IMR-90 (cell line): ENCODE measurements at regions not wholly inside any gene's neighbourhood (a gene's known extent, or its start where the extent isn't known, plus 50 kb on each side); places are given as distances from the start of the nearest gene placed in this dataset.

Experiments
- ATAC-seq: fragments of 200-7000 bp; cut with Tn5 transposase; 2 replicates; pipeline ENCODE4 v1.9.1; 2020; ENCODE audit warnings: low read depth, mild to moderate bottlenecking, moderate library complexity
- BruUV-seq: library from RNA; stranded (reverse); fragments of 400-500 nt; replicated peaks from 2 replicates; lab custom pipeline; 2021; lab: Mats Ljungman, UMichigan
- CTCF ChIA-PET: fragments of 300-600 bp; formaldehyde crosslinking; extraction: SDS; loops from one replicate; lab custom pipeline; 2021; ENCODE audit warnings: antibody characterized with exemption; lab: Yijun Ruan, JAX
- POLR2A ChIA-PET: fragments of 300-600 bp; sonication (Branson Sonifier 250); formaldehyde crosslinking; loops from one replicate; lab custom pipeline; 2022; ENCODE audit warnings: antibody characterized with exemption; ENCODE audit not compliant: unreplicated experiment; lab: Charles Lee
- DNase-seq: peaks from one replicate; pipeline ENCODE4 v3.0.0; 2013
- H2AFZ ChIP-seq: replicated peaks from 2 replicates; pipeline ENCODE3; 2013; ENCODE audit warnings: low read length, mild to moderate bottlenecking; ENCODE audit not compliant: poor library complexity
- H2AK5ac ChIP-seq: 2 replicates; pipeline ENCODE4 v1.6.1; 2013; ENCODE audit warnings: low read depth, low read length, inconsistent platforms
- H2AK9ac ChIP-seq: replicated peaks from 2 replicates; pipeline ENCODE3; 2013; ENCODE audit warnings: mild to moderate bottlenecking, low read depth, low read length, moderate library complexity; ENCODE audit not compliant: poor library complexity
- H2BK120ac ChIP-seq: 2 replicates; pipeline ENCODE4 v1.6.1; 2013; ENCODE audit warnings: low read depth, low read length, inconsistent platforms
- H2BK15ac ChIP-seq: 3 replicates; pipeline ENCODE4 v1.6.1; 2013; ENCODE audit warnings: low read depth, low read length, inconsistent platforms
- H2BK20ac ChIP-seq: 2 replicates; pipeline ENCODE4 v1.6.1; 2013; ENCODE audit warnings: low read depth, mild to moderate bottlenecking, inconsistent platforms, low read length, moderate library complexity
- H2BK5ac ChIP-seq: 2 replicates; pipeline ENCODE4 v1.6.1; 2013; ENCODE audit warnings: mild to moderate bottlenecking, low read depth, low read length, inconsistent platforms; ENCODE audit not compliant: poor library complexity, severe bottlenecking
- H3K14ac ChIP-seq: replicated peaks from 2 replicates; pipeline ENCODE4 v1.6.1; 2013; ENCODE audit warnings: low read depth, low read length, inconsistent platforms
- H3K18ac ChIP-seq: 2 replicates; pipeline ENCODE4 v1.6.1; 2013; ENCODE audit warnings: low read depth, low read length, control low read depth
- H3K23ac ChIP-seq: 2 replicates; pipeline ENCODE4 v1.6.1; 2013; ENCODE audit warnings: low read depth, low read length, inconsistent platforms
- H3K27ac ChIP-seq: 2 replicates; pipeline ENCODE4 v1.5.1; 2013; ENCODE audit warnings: mild to moderate bottlenecking, control low read depth, low read length; ENCODE audit not compliant: insufficient read depth
- H3K27me3 ChIP-seq: 2 replicates; pipeline ENCODE4 v1.6.1; 2013; ENCODE audit warnings: low read length; ENCODE audit not compliant: control insufficient read depth, insufficient read depth
- H3K36me3 ChIP-seq: 2 replicates; pipeline ENCODE4 v1.6.1; 2013; ENCODE audit warnings: low read length, mixed read lengths; ENCODE audit not compliant: control insufficient read depth, insufficient read depth
- H3K4ac ChIP-seq: 2 replicates; pipeline ENCODE4 v1.6.1; 2013; ENCODE audit warnings: low read depth, low read length, inconsistent platforms
- H3K4me1 ChIP-seq: 2 replicates; pipeline ENCODE4 v1.6.1; 2013; ENCODE audit warnings: low read length, mixed read lengths; ENCODE audit not compliant: control insufficient read depth, insufficient read depth
- H3K4me2 ChIP-seq: 2 replicates; pipeline ENCODE4 v1.6.1; 2013; ENCODE audit warnings: low read depth, mild to moderate bottlenecking, control low read depth, low read length, moderate library complexity
- H3K4me3 ChIP-seq: 2 replicates; pipeline ENCODE4 v1.5.1; 2013; ENCODE audit warnings: low read depth, mild to moderate bottlenecking, control low read depth, low read length, moderate library complexity; ENCODE audit not compliant: insufficient read depth
- H3K56ac ChIP-seq: 2 replicates; pipeline ENCODE4 v1.6.1; 2013; ENCODE audit warnings: low read length, inconsistent platforms; ENCODE audit not compliant: insufficient read depth; ENCODE audit errors: extremely low read depth
- H3K79me1 ChIP-seq, 2 experiments: 2 replicates each; pipeline ENCODE4 v1.6.1; 2013; ENCODE audit warnings: low read length in 2 of 2, inconsistent platforms in 1 of 2, low read depth in 1 of 2
- H3K9ac ChIP-seq: 2 replicates; pipeline ENCODE4 v1.6.1; 2013; ENCODE audit warnings: low read depth, low read length, control low read depth
- H3K9me1 ChIP-seq: 2 replicates; pipeline ENCODE4 v1.6.1; 2013; ENCODE audit warnings: low read length, inconsistent platforms; ENCODE audit not compliant: insufficient read depth
- H3K9me3 ChIP-seq: 2 replicates; pipeline ENCODE4 v1.6.1; 2013; ENCODE audit warnings: low read length; ENCODE audit not compliant: control insufficient read depth, insufficient read depth
- H4K20me1 ChIP-seq: 2 replicates; pipeline ENCODE4 v1.6.1; 2013; ENCODE audit warnings: low read length, inconsistent platforms; ENCODE audit not compliant: insufficient read depth
- H4K5ac ChIP-seq: 2 replicates; pipeline ENCODE4 v1.6.1; 2013; ENCODE audit warnings: mild to moderate bottlenecking, low read depth, low read length, control low read depth
- H4K8ac ChIP-seq, 2 experiments: 2 replicates each; pipeline ENCODE4 v1.6.1; 2013; ENCODE audit warnings: low read depth in 2 of 2, low read length in 2 of 2, control low read depth in 1 of 2, inconsistent platforms in 1 of 2
- H4K91ac ChIP-seq: 2 replicates; pipeline ENCODE4 v1.6.1; 2013; ENCODE audit warnings: low read depth, low read length, inconsistent platforms; ENCODE audit not compliant: insufficient read depth
- BHLHE40 ChIP-seq: fragments of 150-350 bp; IDR thresholded peaks from 2 replicates; pipeline ENCODE4 v1.6.1; 2016; ENCODE audit warnings: mild to moderate bottlenecking, low read depth, low read length
- CEBPB ChIP-seq: IDR thresholded peaks from 2 replicates; pipeline ENCODE4 v1.6.1; 2012; ENCODE audit warnings: low read depth, low read length, improper control_type of control experiment
- CHD1 ChIP-seq: IDR thresholded peaks from 2 replicates; pipeline ENCODE4 v1.6.1; 2012; ENCODE audit warnings: low read depth, low read length, improper control_type of control experiment
- CTCF ChIP-seq: conservative IDR thresholded peaks from 2 replicates; pipeline ENCODE4 v1.5.1; 2012; ENCODE audit warnings: mild to moderate bottlenecking, low read depth, low read length, improper control_type of control experiment
- ELK1 ChIP-seq: fragments of 150-350 bp; IDR thresholded peaks from 2 replicates; pipeline ENCODE4 v1.6.1; 2016; ENCODE audit warnings: low read depth, mild to moderate bottlenecking, low read length, moderate library complexity, borderline replicate concordance
- FOS ChIP-seq: fragments of 150-350 bp; IDR thresholded peaks from 2 replicates; pipeline ENCODE4 v1.6.1; 2016; ENCODE audit warnings: low read depth, low read length
- MAFK ChIP-seq: IDR thresholded peaks from 2 replicates; pipeline ENCODE4 v1.6.1; 2012; ENCODE audit warnings: low read depth, low read length, improper control_type of control experiment
- MAZ ChIP-seq: IDR thresholded peaks from 2 replicates; pipeline ENCODE4 v1.6.1; 2012; ENCODE audit warnings: low read depth, mild to moderate bottlenecking, low read length, improper control_type of control experiment, moderate library complexity, borderline replicate concordance
- MXI1 ChIP-seq: IDR thresholded peaks from 2 replicates; pipeline ENCODE4 v1.6.1; 2012; ENCODE audit warnings: low read depth, mild to moderate bottlenecking, low read length, moderate library complexity, borderline replicate concordance
- NFE2L2 ChIP-seq: fragments of 150-350 bp; IDR thresholded peaks from 2 replicates; pipeline ENCODE4 v1.6.1; 2016; ENCODE audit warnings: low read depth, mild to moderate bottlenecking, low read length
- POLR2A ChIP-seq: IDR thresholded peaks from 2 replicates; pipeline ENCODE4 v1.6.1; 2012; ENCODE audit warnings: mild to moderate bottlenecking, low read depth, low read length
- RAD21 ChIP-seq: IDR thresholded peaks from 2 replicates; pipeline ENCODE4 v1.6.1; 2012; ENCODE audit warnings: low read length, improper control_type of control experiment
- RCOR1 ChIP-seq: IDR thresholded peaks from 2 replicates; pipeline ENCODE4 v1.6.1; 2012; ENCODE audit warnings: mild to moderate bottlenecking, low read length, improper control_type of control experiment; ENCODE audit not compliant: insufficient replicate concordance
- RFX5 ChIP-seq: IDR thresholded peaks from 2 replicates; pipeline ENCODE4 v1.8.0; 2012; ENCODE audit warnings: low read depth, mild to moderate bottlenecking, low read length, moderate library complexity
- SMC3 ChIP-seq: fragments of 150-350 bp; IDR thresholded peaks from 2 replicates; pipeline ENCODE4 v1.6.1; 2016; ENCODE audit warnings: low read depth, mild to moderate bottlenecking, antibody characterized with exemption, low read length, moderate library complexity
- WGBS, 2 experiments: methylation state at CpG; one replicate each; pipeline versions ENCODE4 v1.1.5 to v1.1.7; 2013; ENCODE audit warnings: missing lambda C conversion rate in 2 of 2; ENCODE audit not compliant: insufficient read length in 1 of 2; ENCODE audit errors: extremely low coverage in 2 of 2; 5-methylcytosine and 5-hydroxymethylcytosine counted together
- dilution Hi-C: fragments of 300-500 bp; cut with HindIII; formaldehyde crosslinking; loops from one replicate; pipeline ENCODE4 v1.14.3; 2018; ENCODE audit warnings: low sequenced_read_pairs; ENCODE audit not compliant: unreplicated experiment
- in situ Hi-C: fragments of 300-500 bp; cut with MboI; formaldehyde crosslinking; loops from 3 replicates; pipeline ENCODE4 v1.14.3; 2019; ENCODE audit warnings: low sequenced_read_pairs, inconsistent platforms, mixed read lengths
- intact Hi-C: fragments of 100-400 bp; cut with micrococcal nuclease; formaldehyde crosslinking; loops from 2 replicates; pipeline ENCODE4 v1.10.0; 2022
- TF ChIP-seq, protein P1 (sequence below): fragments of 150-350 bp; IDR thresholded peaks from 2 replicates; pipeline ENCODE4 v1.6.1; 2017; ENCODE audit warnings: mild to moderate bottlenecking, antibody characterized with exemption, low read length, low read depth

- Histone ChIP-seq H2AK5ac (no peak overlapping the region), H4K20me1 (no peaks in the 10 kb centered on the region), H3K9me3 (peaks cover 8% of the 10 kb centered on the region; the same call in 1 of the 2 replicates), H2BK120ac (no peak overlapping the region), H4K91ac (no peak overlapping the region), H3K27ac (no peak overlapping the region), H3K4ac (no peak overlapping the region), H3K79me1 (no peaks in the 10 kb centered on the region), H3K18ac (no peak overlapping the region), H3K9me1 (no peaks in the 10 kb centered on the region), H3K23ac (no peak overlapping the region), H2BK15ac (no peak overlapping the region), H4K8ac (no peak overlapping the region), H2BK20ac (no peak overlapping the region), H3K36me3 (no peaks in the 10 kb centered on the region), H3K27me3 (no peaks in the 10 kb centered on the region), H2AK9ac (no peak overlapping the region), H4K5ac (no peak overlapping the region), H3K4me2 (no peak overlapping the region), H2AFZ (no peak overlapping the region), H3K14ac (no peak overlapping the region), H3K4me3 (no peak overlapping the region), H2BK5ac (no peak overlapping the region), H3K56ac (no peak overlapping the region), H3K4me1 (no peaks in the 10 kb centered on the region), H3K9ac (no peak overlapping the region)
- WGBS, 2 experiments: no CpG with 5 or more reads among the region's 1 CpG
- DNase-seq: no peak
- no peak for ATAC-seq
- BruUV-seq: no TSS peak
- dilution Hi-C loops (no loop called here), in situ Hi-C loops (no loop called here), intact Hi-C loops (no loop called here)
- TF ChIP-seq MAZ: no peak
- no peak for TF ChIP-seq MAFK
- TF ChIP-seq RCOR1: no peak
- TF ChIP-seq CEBPB: no peak
- TF ChIP-seq NFE2L2: no peak
- no peak for TF ChIP-seq RAD21
- no peak for TF ChIP-seq BHLHE40
- TF ChIP-seq POLR2A: no peak
- no peak for TF ChIP-seq CTCF
- no peak for TF ChIP-seq SMC3
- no peak for TF ChIP-seq ELK1
- TF ChIP-seq CHD1: no peak
- TF ChIP-seq, protein P1, sequence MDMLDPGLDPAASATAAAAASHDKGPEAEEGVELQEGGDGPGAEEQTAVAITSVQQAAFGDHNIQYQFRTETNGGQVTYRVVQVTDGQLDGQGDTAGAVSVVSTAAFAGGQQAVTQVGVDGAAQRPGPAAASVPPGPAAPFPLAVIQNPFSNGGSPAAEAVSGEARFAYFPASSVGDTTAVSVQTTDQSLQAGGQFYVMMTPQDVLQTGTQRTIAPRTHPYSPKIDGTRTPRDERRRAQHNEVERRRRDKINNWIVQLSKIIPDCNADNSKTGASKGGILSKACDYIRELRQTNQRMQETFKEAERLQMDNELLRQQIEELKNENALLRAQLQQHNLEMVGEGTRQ: no peak
- TF ChIP-seq RFX5: no peak
- no peak for TF ChIP-seq FOS
- TF ChIP-seq MXI1: no peak
- ChIA-PET CTCF (interaction anchor here (0.8 kb wide), 1 partner anchor 616 kb away, joined by 3 read pairs; no protein-coding TSS in a partner anchor), POLR2A (no interaction called here)
These were observed 573.0 kb upstream of the C16orf82 start for GRCh38 chr16:26493751-26494150.
